ENCODE measurements at regions not wholly inside any gene's neighbourhood (a gene's known extent, or its start where the extent isn't known, plus 50 kb on each side); places are given as distances from the start of the nearest gene placed in this dataset.

DNA sequence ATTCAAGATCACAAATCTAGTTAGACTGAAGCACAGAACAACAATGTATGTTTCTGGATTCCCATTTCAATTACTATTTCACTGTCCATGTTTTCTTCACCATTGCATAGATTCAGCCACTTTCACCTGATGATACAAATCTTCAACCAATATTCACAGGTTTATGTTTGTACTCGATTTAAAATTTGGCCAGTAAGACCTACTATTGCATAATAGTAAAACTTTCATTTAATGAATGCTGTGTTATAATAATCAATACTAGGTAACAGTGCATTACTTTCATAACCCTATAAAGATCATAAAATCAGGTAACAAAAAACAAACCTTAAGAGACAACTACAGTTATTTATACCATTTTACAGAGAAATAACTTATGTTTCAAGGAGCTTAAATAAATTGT, 2209.1 kb downstream of the ARAP2 start:
- DNase-seq: no peak

- no peak for DNase-seq
Measured at GRCh38 chr4:34037280-34037679, 2207.0 kb downstream of the ARAP2 start.

GRCh38 chr4:34039766-34040165, 2204.5 kb downstream of the ARAP2 start:
- DNase-seq: no peak

- no peak for DNase-seq
Measured at GRCh38 chr4:34043131-34043530, 2201.2 kb downstream of the ARAP2 start.

DNA sequence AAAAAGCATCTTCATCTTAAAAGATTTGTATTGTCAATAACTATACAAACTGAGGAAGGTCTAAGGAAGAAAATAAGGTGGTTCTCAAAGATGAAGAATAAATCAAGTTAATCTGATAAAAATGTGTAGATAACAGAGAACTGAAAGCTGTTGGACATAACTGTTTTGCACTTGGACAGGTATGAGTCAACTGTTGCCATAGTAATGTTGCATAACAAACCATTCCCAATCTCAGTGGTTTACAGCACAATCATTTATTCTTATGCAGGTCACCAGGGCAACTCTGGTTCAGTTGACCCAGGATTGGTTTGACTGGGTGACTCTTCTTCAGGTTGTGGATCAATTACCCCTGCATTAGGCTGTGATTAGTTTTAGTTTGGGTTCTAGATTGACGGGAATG, 2197.7 kb downstream of the ARAP2 start:
- DNase-seq: no peak

GRCh38 chr4:34047363-34047762, 2197.0 kb downstream of the ARAP2 start:
- DNase-seq: no peak

- no peak for DNase-seq
Measured at GRCh38 chr4:34066126-34066525, 2178.2 kb downstream of the ARAP2 start.

- DNase-seq: no peak
Measured at GRCh38 chr4:34091451-34091850, 2152.9 kb downstream of the ARAP2 start.

DNA sequence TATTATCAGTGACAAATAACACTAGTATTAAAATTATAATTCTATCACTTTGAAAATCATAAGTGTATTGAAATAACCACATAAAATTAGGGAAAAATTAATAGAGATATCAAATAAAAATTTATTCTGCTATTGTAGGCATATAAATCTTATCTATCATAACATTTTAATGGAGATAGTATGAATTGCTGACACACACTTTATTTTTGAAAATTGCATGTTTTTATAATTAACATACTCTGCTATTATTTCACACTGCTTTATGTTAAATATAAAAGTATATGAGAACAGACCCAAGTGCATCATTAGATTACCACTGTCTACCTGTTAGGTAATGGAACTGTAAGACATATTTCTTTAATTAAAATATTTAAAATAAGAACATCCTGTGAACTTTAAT, 2150.2 kb downstream of the ARAP2 start:
- DNase-seq: no peak

DNA sequence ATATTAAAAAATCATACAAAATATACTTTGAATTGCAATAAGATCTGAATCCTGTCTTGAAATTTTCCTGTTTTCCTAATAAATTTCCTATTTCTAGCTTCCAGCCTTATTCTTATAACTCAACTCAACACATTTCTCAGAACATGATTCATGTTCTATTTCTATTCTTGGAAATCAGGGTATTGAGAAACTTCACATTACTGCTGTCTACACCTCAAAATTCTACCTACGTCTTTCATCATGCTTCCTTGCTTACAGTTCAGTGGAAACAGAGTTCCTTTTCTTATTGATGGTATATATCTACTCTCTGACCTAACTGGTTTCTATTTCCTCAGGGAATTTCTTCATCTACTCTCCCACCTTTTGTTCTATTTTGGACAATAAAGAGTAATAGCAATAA, 2139.0 kb downstream of the ARAP2 start:
- DNase-seq: no peak

GRCh38 chr4:34108391-34108790, 2135.9 kb downstream of the ARAP2 start:
- DNase-seq: no peak

DNA sequence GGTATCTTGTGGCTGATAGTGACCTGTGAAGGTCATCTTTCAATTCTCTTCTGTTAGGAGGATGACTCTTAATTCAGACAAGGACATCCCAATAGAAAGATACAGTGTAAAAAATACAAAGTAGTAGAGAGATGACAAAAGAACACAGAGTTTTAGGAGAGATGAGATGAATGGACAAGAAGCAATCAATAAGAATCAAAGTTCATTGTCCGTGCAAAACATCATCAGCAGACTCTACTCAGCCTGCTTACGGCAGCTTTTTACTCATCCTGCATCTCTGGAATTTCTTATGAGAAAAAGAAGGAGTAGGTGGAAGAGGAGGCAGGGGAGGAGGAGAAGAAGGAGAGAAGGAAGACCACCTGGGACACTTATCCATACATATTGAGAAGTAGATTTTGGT, 2131.7 kb downstream of the ARAP2 start:
- no peak for DNase-seq

DNA sequence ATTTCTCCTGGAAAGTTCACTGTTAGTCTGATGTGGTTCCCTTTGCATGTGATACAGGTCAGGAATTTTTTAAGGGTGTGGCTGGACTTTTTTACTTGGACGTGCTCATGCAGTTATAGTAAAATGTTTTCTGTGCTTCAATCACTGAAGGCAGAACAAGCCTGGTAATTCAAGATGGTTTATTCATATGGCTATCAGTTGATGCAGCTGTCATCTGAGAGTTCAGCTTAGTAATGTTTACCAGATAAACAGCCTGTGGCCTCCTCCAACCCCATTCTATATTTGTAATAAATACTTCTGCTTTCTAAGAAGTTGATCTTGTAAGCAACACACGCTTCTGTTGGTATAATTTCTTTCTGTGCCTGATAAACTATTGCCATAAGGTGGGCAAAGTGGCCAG, 2105.9 kb downstream of the ARAP2 start:
- DNase-seq: no peak

GRCh38 chr4:34139346-34139745, 2105.0 kb downstream of the ARAP2 start:
- no peak for DNase-seq

GRCh38 chr4:34148322-34148908, 2095.9 kb downstream of the ARAP2 start:
- DNase-seq: no peak

DNA sequence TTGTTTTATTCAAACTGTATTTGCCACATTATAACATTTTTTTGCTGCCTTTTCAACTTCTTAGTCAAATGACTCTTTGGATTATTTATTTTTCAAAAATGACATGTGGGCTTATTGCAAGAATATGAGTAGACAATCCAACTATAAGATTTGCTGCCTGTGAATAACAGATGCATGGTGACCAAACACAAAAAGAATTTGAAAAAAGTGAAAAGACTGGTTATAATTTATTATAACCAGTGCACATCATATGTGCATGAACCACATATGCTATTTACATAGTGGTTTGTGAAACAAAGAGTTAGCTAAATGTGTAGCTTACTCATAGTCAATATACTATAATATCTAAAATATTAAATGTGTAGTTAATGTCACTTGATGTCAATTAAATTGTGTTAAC, 2086.8 kb downstream of the ARAP2 start:
- no peak for DNase-seq

GRCh38 chr4:34158878-34159277, 2085.4 kb downstream of the ARAP2 start:
- DNase-seq: no peak

DNA sequence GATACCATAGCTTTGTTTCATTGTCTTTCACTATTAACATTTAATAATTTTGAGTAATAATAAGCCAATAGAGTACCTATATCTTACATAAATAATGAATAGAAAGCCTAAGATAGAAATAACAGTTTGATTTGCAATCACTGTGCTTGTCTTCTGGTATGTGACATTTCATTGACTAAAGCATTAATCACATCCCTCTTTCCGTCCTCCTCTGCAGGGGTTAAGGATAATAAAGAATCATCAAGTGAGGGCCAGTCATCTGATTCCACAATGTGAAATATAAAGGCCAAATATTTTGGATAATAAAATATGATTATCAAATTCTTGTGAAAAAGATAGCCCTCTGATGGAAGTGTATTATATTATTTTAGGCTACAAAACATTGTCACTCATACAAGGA, 2073.4 kb downstream of the ARAP2 start:
- DNase-seq: no peak

DNA sequence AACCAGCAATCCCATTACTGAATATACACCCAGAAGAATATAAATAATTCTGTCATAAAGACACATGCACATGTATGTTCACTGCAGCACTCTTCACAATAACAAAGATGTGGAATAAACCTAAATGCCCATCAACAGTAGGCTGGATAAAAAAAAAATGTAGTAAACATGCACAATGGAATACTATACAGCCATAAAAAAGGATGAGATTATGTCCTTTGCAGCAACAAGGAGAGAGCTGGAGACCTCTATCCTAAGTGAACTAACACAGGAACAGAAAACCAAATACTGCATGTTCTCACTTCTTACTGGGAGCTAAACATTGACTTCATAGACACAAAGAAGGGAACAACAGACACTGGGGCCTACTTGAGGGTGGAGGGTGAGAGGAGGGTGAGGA, 2067.7 kb downstream of the ARAP2 start:
- DNase-seq: no peak

DNA sequence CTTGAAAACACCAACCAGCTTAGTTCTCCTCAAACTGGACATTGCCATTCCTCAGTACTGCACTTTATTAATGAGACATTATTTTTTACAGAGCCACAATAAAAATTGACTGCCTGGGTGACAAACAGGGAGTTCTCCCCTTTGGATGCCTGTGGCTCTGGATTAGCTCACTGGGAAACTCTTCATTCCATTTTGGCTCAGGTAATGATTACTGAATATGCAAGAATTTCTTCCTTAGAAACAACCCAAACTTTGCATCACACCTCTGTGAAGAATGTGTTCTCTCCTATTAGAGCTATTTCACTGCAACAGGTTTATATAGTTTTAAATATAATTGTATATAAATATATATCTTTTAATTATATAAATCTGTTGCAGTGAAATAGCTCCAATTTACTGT, 2065.8 kb downstream of the ARAP2 start:
- DNase-seq: no peak

GRCh38 chr4:34181311-34181841, 2062.9 kb downstream of the ARAP2 start:
- no peak for DNase-seq

DNA sequence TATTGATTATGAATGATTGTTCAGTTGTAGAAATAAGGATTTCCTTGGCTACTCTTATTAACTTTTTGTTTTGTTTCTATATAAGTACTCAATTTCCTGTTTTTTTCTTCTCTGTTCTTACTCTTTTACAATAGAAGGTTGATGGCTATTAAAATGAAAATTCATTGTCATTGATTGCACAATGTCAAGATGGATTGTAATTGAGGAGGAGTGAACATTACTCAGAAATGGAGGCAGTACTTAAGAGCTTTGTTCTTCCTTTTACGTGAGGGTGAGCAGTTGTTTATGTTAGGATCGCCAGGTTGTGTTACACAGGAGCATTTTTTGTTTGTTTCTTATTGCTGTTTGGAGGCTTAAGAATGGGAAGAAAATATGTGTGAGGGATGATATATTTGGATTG, 2062.4 kb downstream of the ARAP2 start:
- DNase-seq: no peak

- DNase-seq: no peak
Measured at GRCh38 chr4:34182306-34182705, 2062.0 kb downstream of the ARAP2 start.

DNA sequence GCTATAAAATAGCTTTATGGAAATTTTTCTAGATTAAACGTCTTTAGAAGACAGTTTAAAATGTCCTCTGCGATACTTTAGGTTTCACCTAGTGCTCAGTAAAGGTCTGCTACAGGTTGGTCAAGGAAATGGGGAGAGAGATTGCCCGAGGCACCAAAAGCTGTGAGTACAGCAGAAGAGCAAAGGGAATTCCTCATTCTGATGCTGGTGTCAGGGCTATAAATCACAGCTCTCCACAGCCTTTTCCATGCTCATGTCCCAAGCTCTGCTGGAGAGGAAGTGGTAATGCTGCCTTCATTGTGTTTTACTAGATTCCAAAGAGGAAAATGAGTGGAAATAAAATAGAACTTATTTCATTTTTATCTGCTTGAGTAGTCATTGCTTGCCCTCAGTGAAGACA, 2060.4 kb downstream of the ARAP2 start:
- DNase-seq: no peak

- DNase-seq: no peak
Measured at GRCh38 chr4:34187056-34187455, 2057.3 kb downstream of the ARAP2 start.

- DNase-seq: no peak
Measured at GRCh38 chr4:34191443-34191842, 2052.9 kb downstream of the ARAP2 start.

Data from stimulated activated CD8-positive, alpha-beta memory T cell treated with anti-CD3 and anti-CD28 coated beads, Interleukin-4, amount 100 ng/mL, for 48 hours (primary cell).